K562 (cell line): ENCODE measurements at regions not wholly inside any gene's neighbourhood (a gene's known extent, or its start where the extent isn't known, plus 50 kb on each side); places are given as distances from the start of the nearest gene placed in this dataset.
"Not testable (repeated sequence)": the region's sequence is repeated elsewhere in the genome, so short reads cannot be mapped to it uniquely, and the experiment has no call there.

Source experiments
- ATAC-seq: fragments of 200-7000 bp; cut with Tn5 transposase; 3 replicates; pipeline ENCODE4 v1.9.1; 2020; ENCODE audit warnings: moderate library complexity
- BruUV-seq: library from RNA; stranded (reverse); fragments of 400-500 nt; replicated peaks from 2 replicates; lab custom pipeline; 2021; lab: Mats Ljungman, UMichigan
- CTCF ChIA-PET: fragments of 300-600 bp; formaldehyde crosslinking; extraction: SDS; loops from one replicate; lab custom pipeline; 2021; ENCODE audit warnings: low intra/inter-chr PET ratio; lab: Yijun Ruan, JAX
- POLR2A ChIA-PET: fragments of 300-600, 350-650 bp; sonication (Branson Sonifier 250); formaldehyde crosslinking; extraction: SDS; loops from one replicate; lab custom pipeline; 2021; ENCODE audit warnings: antibody characterized with exemption, inconsistent platforms; lab: Yijun Ruan, JAX
- DNase-seq, 4 experiments: peaks; one replicate each; pipeline versions ENCODE4 v3.0.0 to v3.0.0-alpha.2; 2011 to 2018; ENCODE audit warnings: low spot score in 3 of 4, mixed read lengths in 3 of 4; ENCODE audit errors: extremely low read depth in 1 of 4
- FAIRE-seq: peaks from 2 replicates; lab custom pipeline; 2011; peaks lifted over from hg19 to GRCh38; lab: Jason Lieb, UNC
- H2AFZ ChIP-seq: 2 replicates; pipeline ENCODE4 v1.6.0; 2011; ENCODE audit warnings: low read depth, low read length, control low read depth, inconsistent platforms
- H3K27ac ChIP-seq: fragments of 200-600 bp; 3 replicates; pipeline ENCODE4 v1.8.0; 2011; ENCODE audit warnings: low read depth, mild to moderate bottlenecking, control low read depth, inconsistent platforms, low read length, moderate library complexity, mixed read lengths; ENCODE audit errors: extremely low read depth
- H3K27me3 ChIP-seq, 2 experiments: fragments of 300-600 bp in 1 of 2; 2 replicates in 1 of 2; 3 replicates in 1 of 2; pipeline versions ENCODE4 v1.6.0 to v1.8.0; 2011; ENCODE audit warnings: inconsistent platforms in 2 of 2, low read length in 2 of 2, mild to moderate bottlenecking in 1 of 2, mixed read lengths in 1 of 2, moderate library complexity in 1 of 2; ENCODE audit not compliant: control insufficient read depth in 2 of 2, insufficient read depth in 2 of 2
- H3K36me3 ChIP-seq: fragments of 300-600 bp; 3 replicates; pipeline ENCODE4 v1.8.0; 2011; ENCODE audit warnings: mild to moderate bottlenecking, low read length, inconsistent platforms; ENCODE audit not compliant: control insufficient read depth, insufficient read depth
- H3K4me1 ChIP-seq, 2 experiments: fragments of 200-600 bp in 1 of 2; replicated peaks in 1 of 2; 2 replicates in 1 of 2; 3 replicates in 1 of 2; pipeline versions ENCODE4 v1.5.1 to v1.8.0; 2011; ENCODE audit warnings: inconsistent platforms in 2 of 2, low read length in 2 of 2, mild to moderate bottlenecking in 1 of 2, mixed read lengths in 1 of 2, moderate library complexity in 1 of 2; ENCODE audit not compliant: control insufficient read depth in 2 of 2, insufficient read depth in 2 of 2
- H3K4me2 ChIP-seq: 2 replicates; pipeline ENCODE4 v1.6.1; 2011; ENCODE audit warnings: low read length, control low read depth, inconsistent platforms, mixed read lengths; ENCODE audit not compliant: insufficient read depth
- H3K4me3 ChIP-seq: fragments of 200-600 bp; sonication (generic), shearing (Covaris generic); 2 replicates; pipeline ENCODE4 v1.5.1; 2016; ENCODE audit warnings: control low read depth, inconsistent platforms
- H3K79me2 ChIP-seq: fragments of 200-600 bp; 3 replicates; pipeline ENCODE4 v1.8.0; 2011; ENCODE audit warnings: low read length, inconsistent platforms; ENCODE audit not compliant: control insufficient read depth, insufficient read depth
- H3K9ac ChIP-seq, 2 experiments: 2 replicates each; pipeline versions ENCODE4 v1.6.0 to v1.6.1; 2011; ENCODE audit warnings: low read depth in 2 of 2, low read length in 2 of 2, control low read depth in 1 of 2, inconsistent platforms in 1 of 2, mild to moderate bottlenecking in 1 of 2, mixed read lengths in 1 of 2; ENCODE audit not compliant: insufficient read depth in 1 of 2
- H3K9me1 ChIP-seq: one replicate; pipeline ENCODE4 v1.6.0; 2011; ENCODE audit warnings: inconsistent platforms, mild to moderate bottlenecking, low read length, moderate library complexity; ENCODE audit not compliant: control insufficient read depth, insufficient read depth
- H3K9me3 ChIP-seq: replicated peaks from 2 replicates; pipeline ENCODE4 v1.5.1; 2011; ENCODE audit warnings: low read depth, low read length, inconsistent platforms; ENCODE audit not compliant: control insufficient read depth, insufficient read depth
- H4K20me1 ChIP-seq: replicated peaks from 2 replicates; pipeline ENCODE4 v1.6.1; 2011; ENCODE audit warnings: low read length, inconsistent platforms, mixed read lengths; ENCODE audit not compliant: control insufficient read depth, insufficient read depth
- USF2 ChIP-seq: sonication (generic); formaldehyde crosslinking; IDR thresholded peaks from 2 replicates; pipeline ENCODE4 v1.5.0; 2020; ENCODE audit warnings: missing genetic modification reagents
- WGBS: fragments of 100-300 bp; shearing (Covaris generic); methylation state at CpG from one replicate; pipeline ENCODE4 v1.1.6; 2016; ENCODE audit warnings: low coverage, mixed read lengths; ENCODE audit not compliant: insufficient coverage; ENCODE audit errors: missing lambda C conversion rate; 5-methylcytosine and 5-hydroxymethylcytosine counted together
- in situ Hi-C: fragments of 300-500 bp; cut with MboI; formaldehyde crosslinking; loops from 4 replicates; pipeline ENCODE4 v1.15.0; 2018; ENCODE audit warnings: inconsistent platforms, mixed read lengths
- intact Hi-C: fragments of 100-400 bp; cut with micrococcal nuclease; formaldehyde crosslinking; loops from 2 replicates; pipeline ENCODE4 v1.14.2; 2022
- TF ChIP-seq, protein P1 (sequence below): fragments of 450-650 bp; formaldehyde crosslinking; IDR thresholded peaks from 2 replicates; pipeline ENCODE4 v1.4.0; 2020; ENCODE audit warnings: mild to moderate bottlenecking, mixed read lengths

DNA sequence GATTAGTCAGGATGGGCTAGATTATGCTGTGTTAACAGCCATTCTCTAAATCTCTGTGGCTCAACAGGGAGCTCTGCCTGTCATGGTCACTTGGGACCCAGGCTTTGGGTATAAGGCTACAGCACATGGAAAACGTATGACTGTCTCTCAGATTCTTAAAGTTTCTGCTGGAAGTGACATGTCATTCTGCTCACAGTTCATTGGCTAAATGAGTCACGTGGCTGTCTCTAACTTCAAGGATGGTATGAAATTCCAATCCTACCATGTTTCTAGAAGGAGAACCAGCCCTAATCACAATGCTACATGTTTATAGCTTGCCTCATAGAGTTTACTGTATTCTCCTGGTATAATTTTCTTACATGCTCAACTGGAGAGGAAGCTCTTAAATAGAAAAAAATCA is 65.6 kb upstream of the PRSS12 start:
- H3K9me3 ChIP-seq, in situ Hi-C loops, ATAC-seq, BruUV-seq, H4K20me1 ChIP-seq, H3K27me3 ChIP-seq, H3K4me2 ChIP-seq, H3K79me2 ChIP-seq, intact Hi-C loops, H3K9me1 ChIP-seq, DNase-seq, H2AFZ ChIP-seq, H3K9ac ChIP-seq, H3K4me3 ChIP-seq, POLR2A ChIA-PET, H3K27ac ChIP-seq, CTCF ChIA-PET, H3K4me1 ChIP-seq, H3K36me3 ChIP-seq, FAIRE-seq: not testable (repeated sequence)
- WGBS = 0% methylated on average over 2 of the region's 2 CpGs
- peak; percentile 53 for TF ChIP-seq USF2 (CRISPR knock-in tag)
- TF ChIP-seq, protein P1, sequence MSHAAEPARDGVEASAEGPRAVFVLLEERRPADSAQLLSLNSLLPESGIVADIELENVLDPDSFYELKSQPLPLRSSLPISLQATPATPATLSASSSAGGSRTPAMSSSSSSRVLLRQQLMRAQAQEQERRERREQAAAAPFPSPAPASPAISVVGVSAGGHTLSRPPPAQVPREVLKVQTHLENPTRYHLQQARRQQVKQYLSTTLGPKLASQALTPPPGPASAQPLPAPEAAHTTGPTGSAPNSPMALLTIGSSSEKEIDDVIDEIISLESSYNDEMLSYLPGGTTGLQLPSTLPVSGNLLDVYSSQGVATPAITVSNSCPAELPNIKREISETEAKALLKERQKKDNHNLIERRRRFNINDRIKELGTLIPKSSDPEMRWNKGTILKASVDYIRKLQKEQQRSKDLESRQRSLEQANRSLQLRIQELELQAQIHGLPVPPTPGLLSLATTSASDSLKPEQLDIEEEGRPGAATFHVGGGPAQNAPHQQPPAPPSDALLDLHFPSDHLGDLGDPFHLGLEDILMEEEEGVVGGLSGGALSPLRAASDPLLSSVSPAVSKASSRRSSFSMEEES (CRISPR knock-in tag) = 0 out of 2 replicates have a peak, but pooled peaks have one; percentile 12

- POLR2A ChIA-PET, H3K9ac ChIP-seq, FAIRE-seq, H3K9me3 ChIP-seq, H3K27ac ChIP-seq, H3K4me3 ChIP-seq, H3K36me3 ChIP-seq, H3K27me3 ChIP-seq, H3K4me2 ChIP-seq, H4K20me1 ChIP-seq, H3K9me1 ChIP-seq, CTCF ChIA-PET, H3K4me1 ChIP-seq, DNase-seq, H3K79me2 ChIP-seq, H2AFZ ChIP-seq, BruUV-seq, in situ Hi-C loops, ATAC-seq, intact Hi-C loops: not testable (repeated sequence)
- WGBS = 2% methylated on average over 7 of the region's 7 CpGs
These were observed 66.8 kb upstream of the PRSS12 start for GRCh38 chr4:118419626-118420025.

GRCh38 chr4:118424062-118424461 is 71.3 kb upstream of the PRSS12 start:
- H3K79me2 ChIP-seq, in situ Hi-C loops, H3K36me3 ChIP-seq, intact Hi-C loops, ATAC-seq, CTCF ChIA-PET, DNase-seq, H3K4me2 ChIP-seq, H3K9ac ChIP-seq, H3K9me3 ChIP-seq, H2AFZ ChIP-seq, H4K20me1 ChIP-seq, H3K27me3 ChIP-seq, FAIRE-seq, BruUV-seq, POLR2A ChIA-PET, H3K4me3 ChIP-seq, H3K27ac ChIP-seq, H3K9me1 ChIP-seq, H3K4me1 ChIP-seq: not testable (repeated sequence)
- 18% methylated on average over 4 of the region's 5 CpGs for WGBS
